HepG2 (cell line): ENCODE measurements at regions not wholly inside any gene's neighbourhood (a gene's known extent, or its start where the extent isn't known, plus 50 kb on each side); places are given as distances from the start of the nearest gene placed in this dataset.

Source experiments
- ATAC-seq: fragments of 200-7000 bp; cut with Tn5 transposase; 3 replicates; pipeline ENCODE4 v1.9.1; 2020; ENCODE audit warnings: mild to moderate bottlenecking, moderate library complexity
- BruUV-seq: library from RNA; stranded (reverse); fragments of 400-500 nt; replicated peaks from 2 replicates; lab custom pipeline; 2021; lab: Mats Ljungman, UMichigan
- CTCF ChIA-PET: fragments of 300-600 bp; formaldehyde crosslinking; extraction: SDS; loops from one replicate; lab custom pipeline; 2021; ENCODE audit warnings: low total read pairs, inconsistent platforms, low intra/inter-chr PET ratio; lab: Yijun Ruan, JAX
- POLR2A ChIA-PET: fragments of 350-600 bp; sonication (Branson Sonifier 250); formaldehyde crosslinking; loops from one replicate; lab custom pipeline; 2020; ENCODE audit warnings: antibody characterized with exemption, inconsistent platforms; lab: Yijun Ruan, JAX
- DNase-seq: peaks from one replicate; pipeline ENCODE4 v3.0.0-alpha.2; 2015; ENCODE audit warnings: low spot score
- FAIRE-seq: peaks from 3 replicates; lab custom pipeline; 2011; peaks lifted over from hg19 to GRCh38; lab: Jason Lieb, UNC
- H2AFZ ChIP-seq: one replicate; pipeline ENCODE4 v1.6.1; 2011; ENCODE audit warnings: low read length, inconsistent platforms
- H3K27ac ChIP-seq: fragments of 300-600 bp; 3 replicates; pipeline ENCODE4 v1.8.0; 2011; ENCODE audit warnings: mixed run types, mild to moderate bottlenecking, mixed read lengths, low read length, inconsistent platforms; ENCODE audit not compliant: insufficient read depth; ENCODE audit errors: extremely low read length
- H3K27me3 ChIP-seq, 2 experiments: fragments of 200-600 bp in 1 of 2; 2 replicates in 1 of 2; 3 replicates in 1 of 2; pipeline versions ENCODE4 v1.6.0 to v1.8.0; 2011; ENCODE audit warnings: low read length in 2 of 2, mild to moderate bottlenecking in 2 of 2, moderate library complexity in 2 of 2, inconsistent platforms in 1 of 2; ENCODE audit not compliant: insufficient read depth in 2 of 2, control insufficient read depth in 1 of 2
- H3K36me3 ChIP-seq, 2 experiments: fragments of 200-600 bp in 1 of 2; replicated peaks in 1 of 2; 2 replicates in 1 of 2; 3 replicates in 1 of 2; pipeline versions ENCODE4 v1.5.1 to v1.8.0; 2011; ENCODE audit warnings: low read length in 2 of 2, inconsistent platforms in 1 of 2; ENCODE audit not compliant: insufficient read depth in 2 of 2, control insufficient read depth in 1 of 2
- H3K4me1 ChIP-seq: 2 replicates; pipeline ENCODE4 v1.5.1; 2012; ENCODE audit warnings: low read length, inconsistent platforms; ENCODE audit not compliant: insufficient read depth
- H3K4me2 ChIP-seq: 2 replicates; pipeline ENCODE4 v1.6.0; 2011; ENCODE audit warnings: low read depth, low read length, inconsistent platforms
- H3K4me3 ChIP-seq, 3 experiments: fragments of 200-600 bp in 1 of 3; sonication (generic), shearing (Covaris generic) in 1 of 3; replicated peaks in 1 of 3; 2 replicates each; pipeline ENCODE4 v1.5.1; 2011 to 2016; ENCODE audit warnings: low read length in 3 of 3, inconsistent platforms in 2 of 3, low read depth in 2 of 3, mild to moderate bottlenecking in 2 of 3, control low read depth in 1 of 3, mixed read lengths in 1 of 3; ENCODE audit not compliant: insufficient read depth in 1 of 3
- H3K79me2 ChIP-seq: one replicate; pipeline ENCODE4 v1.6.1; 2011; ENCODE audit warnings: low read length, inconsistent platforms; ENCODE audit not compliant: insufficient read depth
- H3K9ac ChIP-seq: 2 replicates; pipeline ENCODE4 v1.6.0; 2011; ENCODE audit warnings: mild to moderate bottlenecking, low read depth, low read length, inconsistent platforms; ENCODE audit not compliant: insufficient read depth
- H3K9me3 ChIP-seq: 2 replicates; pipeline ENCODE4 v1.5.1; 2012; ENCODE audit warnings: mild to moderate bottlenecking, low read length
- H4K20me1 ChIP-seq: 2 replicates; pipeline ENCODE4 v1.6.0; 2011; ENCODE audit warnings: inconsistent platforms, mild to moderate bottlenecking, low read length, moderate library complexity; ENCODE audit not compliant: insufficient read depth
- ATF7-NPFF ChIP-seq: sonication (generic); formaldehyde crosslinking; IDR thresholded peaks from 2 replicates; pipeline ENCODE4 v1.8.1; 2023; ENCODE audit warnings: mild to moderate bottlenecking, low read depth, missing genetic modification reagents, moderate library complexity
- BRD4 ChIP-seq: sonication (generic); formaldehyde crosslinking; IDR thresholded peaks from 2 replicates; pipeline ENCODE4 v1.4.0; 2020; ENCODE audit warnings: missing genetic modification reagents
- CHCHD3 ChIP-seq: sonication (generic); formaldehyde crosslinking; IDR thresholded peaks from 2 replicates; pipeline ENCODE4 v1.8.0; 2022; ENCODE audit warnings: mild to moderate bottlenecking, missing genetic modification reagents, moderate library complexity
- PHF8 ChIP-seq: sonication (generic); formaldehyde crosslinking; IDR thresholded peaks from 2 replicates; pipeline ENCODE4 v1.5.0; 2020; ENCODE audit warnings: missing genetic modification reagents
- RFX1 ChIP-seq: fragments of 450-650 bp; IDR thresholded peaks from 2 replicates; pipeline ENCODE4 v1.6.1; 2017
- ZFP36 ChIP-seq: fragments of 150-350 bp; IDR thresholded peaks from 2 replicates; pipeline ENCODE4 v1.6.1; 2018; ENCODE audit warnings: borderline replicate concordance, low read length, low read depth; ENCODE audit not compliant: partially characterized antibody
- ZNF136 ChIP-seq: sonication (generic); formaldehyde crosslinking; IDR thresholded peaks from 2 replicates; pipeline ENCODE4 v1.8.1; 2022; ENCODE audit warnings: low read depth, mild to moderate bottlenecking, moderate library complexity, missing genetic modification reagents
- ZNF296 ChIP-seq: sonication (generic); formaldehyde crosslinking; conservative IDR thresholded peaks from 2 replicates; pipeline ENCODE4 v1.5.0; 2020; ENCODE audit warnings: mild to moderate bottlenecking, missing genetic modification reagents
- ZNF598 ChIP-seq: sonication (generic); formaldehyde crosslinking; IDR thresholded peaks from 2 replicates; pipeline ENCODE4 v1.5.1; 2020; ENCODE audit warnings: mild to moderate bottlenecking, missing genetic modification reagents, borderline replicate concordance
- ZNF678 ChIP-seq: sonication (generic); formaldehyde crosslinking; IDR thresholded peaks from 2 replicates; pipeline ENCODE4 v1.4.0; 2020; ENCODE audit warnings: mild to moderate bottlenecking, missing genetic modification reagents
- ZNF713 ChIP-seq: sonication (generic); formaldehyde crosslinking; IDR thresholded peaks from 2 replicates; pipeline ENCODE4 v1.4.0; 2020; ENCODE audit warnings: mild to moderate bottlenecking, missing genetic modification reagents
- ZNF737 ChIP-seq: sonication (generic); formaldehyde crosslinking; IDR thresholded peaks from 2 replicates; pipeline ENCODE4 v1.5.0; 2020; ENCODE audit warnings: missing genetic modification reagents, mild to moderate bottlenecking, borderline replicate concordance
- WGBS: methylation state at CpG from one replicate; pipeline ENCODE4 v1.1.6; 2017; ENCODE audit warnings: low lambda C conversion rate; 5-methylcytosine and 5-hydroxymethylcytosine counted together
- in situ Hi-C: cut with HindIII; loops from 2 replicates; pipeline ENCODE4 v1.10.0; 2017; ENCODE audit warnings: low pct_unique_long_range_greater_than_20kb; ENCODE audit not compliant: extremely low pct_ligation_motif_present
- intact Hi-C: fragments of 100-400 bp; cut with micrococcal nuclease; formaldehyde crosslinking; loops from one replicate; pipeline ENCODE4 v1.10.0; 2022; ENCODE audit not compliant: unreplicated experiment
- TF ChIP-seq, protein P1 (sequence below): sonication (generic); formaldehyde crosslinking; IDR thresholded peaks from 2 replicates; pipeline ENCODE4 v1.8.0; 2022; ENCODE audit warnings: low read depth, missing genetic modification reagents
- TF ChIP-seq, protein P2 (sequence below): sonication (generic); formaldehyde crosslinking; IDR thresholded peaks from 2 replicates; pipeline ENCODE4 v1.4.0; 2020; ENCODE audit warnings: missing genetic modification reagents, mild to moderate bottlenecking, borderline replicate concordance
- TF ChIP-seq, protein P3 (sequence below): sonication (generic); formaldehyde crosslinking; IDR thresholded peaks from 2 replicates; pipeline ENCODE4 v1.4.0; 2020; ENCODE audit warnings: missing genetic modification reagents
- TF ChIP-seq, protein P4 (sequence below): sonication (generic); formaldehyde crosslinking; IDR thresholded peaks from 2 replicates; pipeline ENCODE4 v1.4.0; 2020; ENCODE audit warnings: missing genetic modification reagents

DNA sequence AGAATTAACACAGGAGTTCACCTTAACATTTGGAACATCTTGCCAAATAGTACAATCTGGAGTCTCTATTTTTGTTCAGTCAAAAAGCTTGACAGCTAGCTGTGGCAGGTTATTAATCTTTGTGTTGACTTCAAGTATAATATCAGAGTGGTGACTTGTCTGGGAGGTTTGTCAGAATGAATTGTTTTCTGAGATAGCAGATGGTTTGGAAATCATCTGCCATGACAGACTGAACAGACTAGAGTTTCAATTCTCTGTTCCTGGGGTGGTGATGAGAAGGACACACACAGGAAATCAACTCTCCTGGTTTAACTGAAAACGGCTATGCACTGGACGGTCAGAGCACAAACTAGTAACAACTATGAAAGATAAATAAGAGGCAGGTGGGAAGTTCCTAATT is 203.3 kb upstream of the EMCN start (continued):
- TF ChIP-seq PHF8 (CRISPR knock-in tag) (no peak), ZNF136 (CRISPR knock-in tag) (no peak)
- TF ChIP-seq, protein P1, sequence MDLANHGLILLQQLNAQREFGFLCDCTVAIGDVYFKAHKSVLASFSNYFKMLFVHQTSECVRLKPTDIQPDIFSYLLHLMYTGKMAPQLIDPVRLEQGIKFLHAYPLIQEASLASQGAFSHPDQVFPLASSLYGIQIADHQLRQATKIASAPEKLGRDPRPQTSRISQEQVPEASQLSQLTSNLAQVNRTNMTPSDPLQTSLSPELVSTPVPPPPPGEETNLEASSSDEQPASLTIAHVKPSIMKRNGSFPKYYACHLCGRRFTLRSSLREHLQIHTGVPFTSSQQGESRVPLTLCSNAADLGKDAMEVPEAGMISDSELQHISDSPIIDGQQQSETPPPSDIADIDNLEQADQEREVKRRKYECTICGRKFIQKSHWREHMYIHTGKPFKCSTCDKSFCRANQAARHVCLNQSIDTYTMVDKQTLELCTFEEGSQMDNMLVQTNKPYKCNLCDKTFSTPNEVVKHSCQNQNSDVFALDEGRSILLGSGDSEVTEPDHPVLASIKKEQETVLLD: no peak
- TF ChIP-seq, protein P2, sequence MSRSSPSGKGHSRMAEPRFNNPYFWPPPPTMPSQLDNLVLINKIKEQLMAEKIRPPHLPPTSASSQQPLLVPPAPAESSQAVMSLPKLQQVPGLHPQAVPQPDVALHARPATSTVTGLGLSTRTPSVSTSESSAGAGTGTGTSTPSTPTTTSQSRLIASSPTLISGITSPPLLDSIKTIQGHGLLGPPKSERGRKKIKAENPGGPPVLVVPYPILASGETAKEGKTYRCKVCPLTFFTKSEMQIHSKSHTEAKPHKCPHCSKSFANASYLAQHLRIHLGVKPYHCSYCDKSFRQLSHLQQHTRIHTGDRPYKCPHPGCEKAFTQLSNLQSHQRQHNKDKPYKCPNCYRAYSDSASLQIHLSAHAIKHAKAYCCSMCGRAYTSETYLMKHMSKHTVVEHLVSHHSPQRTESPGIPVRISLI (CRISPR knock-in tag): no peak

DNA sequence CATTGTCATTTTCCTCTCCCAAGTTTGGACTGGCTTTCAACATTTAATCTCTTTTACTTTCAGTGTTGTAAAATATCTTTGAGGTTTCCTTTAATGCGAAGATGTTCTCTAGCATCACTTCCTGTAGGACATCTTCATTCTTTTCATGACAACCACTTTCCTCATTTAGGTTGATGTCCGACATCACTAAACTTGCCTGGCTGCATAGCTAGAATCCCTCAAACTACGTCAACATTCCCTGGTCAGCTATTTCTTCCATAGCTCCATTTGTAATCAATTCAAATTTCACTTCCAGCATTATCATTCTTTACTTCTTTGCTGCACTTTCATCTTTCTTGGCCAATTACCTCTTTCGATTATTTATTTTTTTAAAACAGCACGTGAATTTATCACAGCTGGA is 198.6 kb upstream of the EMCN start:
- Histone ChIP-seq H3K4me2 (no peak overlapping the region), H2AFZ (no peak overlapping the region), H3K4me3 (no peak overlapping the region), H3K79me2 (no peaks in the 10 kb centered on the region), H4K20me1 (no peaks in the 10 kb centered on the region), H3K9ac (no peak overlapping the region), H3K36me3 (no peaks in the 10 kb centered on the region), H3K4me1 (no peaks in the 10 kb centered on the region), H3K27me3 (no peaks in the 10 kb centered on the region), H3K27ac (no peak overlapping the region), H3K9me3 (no peaks in the 10 kb centered on the region)
- no peak for DNase-seq
- POLR2A ChIA-PET: no interaction called here
- WGBS: 13% methylated on average over 5 of the region's 5 CpGs
- FAIRE-seq: no peak
- in situ Hi-C loops: no loop called here
- CTCF ChIA-PET: no interaction called here
- intact Hi-C loops: no loop called here
- no TSS peak for BruUV-seq
- ATAC-seq: no peak
- TF ChIP-seq CHCHD3 (no peak), ATF7-NPFF (no peak), ZNF598 (CRISPR knock-in tag) (no peak), ZNF296 (CRISPR knock-in tag) (no peak), ZNF713 (CRISPR knock-in tag) (no peak), BRD4 (no peak), ZNF737 (CRISPR knock-in tag) (no peak), ZNF678 (CRISPR knock-in tag) (no peak), RFX1 (no peak), ZFP36 (no peak)
- TF ChIP-seq, protein P3, sequence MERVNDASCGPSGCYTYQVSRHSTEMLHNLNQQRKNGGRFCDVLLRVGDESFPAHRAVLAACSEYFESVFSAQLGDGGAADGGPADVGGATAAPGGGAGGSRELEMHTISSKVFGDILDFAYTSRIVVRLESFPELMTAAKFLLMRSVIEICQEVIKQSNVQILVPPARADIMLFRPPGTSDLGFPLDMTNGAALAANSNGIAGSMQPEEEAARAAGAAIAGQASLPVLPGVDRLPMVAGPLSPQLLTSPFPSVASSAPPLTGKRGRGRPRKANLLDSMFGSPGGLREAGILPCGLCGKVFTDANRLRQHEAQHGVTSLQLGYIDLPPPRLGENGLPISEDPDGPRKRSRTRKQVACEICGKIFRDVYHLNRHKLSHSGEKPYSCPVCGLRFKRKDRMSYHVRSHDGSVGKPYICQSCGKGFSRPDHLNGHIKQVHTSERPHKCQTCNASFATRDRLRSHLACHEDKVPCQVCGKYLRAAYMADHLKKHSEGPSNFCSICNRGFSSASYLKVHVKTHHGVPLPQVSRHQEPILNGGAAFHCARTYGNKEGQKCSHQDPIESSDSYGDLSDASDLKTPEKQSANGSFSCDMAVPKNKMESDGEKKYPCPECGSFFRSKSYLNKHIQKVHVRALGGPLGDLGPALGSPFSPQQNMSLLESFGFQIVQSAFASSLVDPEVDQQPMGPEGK (CRISPR knock-in tag): no peak
- TF ChIP-seq, protein P4, sequence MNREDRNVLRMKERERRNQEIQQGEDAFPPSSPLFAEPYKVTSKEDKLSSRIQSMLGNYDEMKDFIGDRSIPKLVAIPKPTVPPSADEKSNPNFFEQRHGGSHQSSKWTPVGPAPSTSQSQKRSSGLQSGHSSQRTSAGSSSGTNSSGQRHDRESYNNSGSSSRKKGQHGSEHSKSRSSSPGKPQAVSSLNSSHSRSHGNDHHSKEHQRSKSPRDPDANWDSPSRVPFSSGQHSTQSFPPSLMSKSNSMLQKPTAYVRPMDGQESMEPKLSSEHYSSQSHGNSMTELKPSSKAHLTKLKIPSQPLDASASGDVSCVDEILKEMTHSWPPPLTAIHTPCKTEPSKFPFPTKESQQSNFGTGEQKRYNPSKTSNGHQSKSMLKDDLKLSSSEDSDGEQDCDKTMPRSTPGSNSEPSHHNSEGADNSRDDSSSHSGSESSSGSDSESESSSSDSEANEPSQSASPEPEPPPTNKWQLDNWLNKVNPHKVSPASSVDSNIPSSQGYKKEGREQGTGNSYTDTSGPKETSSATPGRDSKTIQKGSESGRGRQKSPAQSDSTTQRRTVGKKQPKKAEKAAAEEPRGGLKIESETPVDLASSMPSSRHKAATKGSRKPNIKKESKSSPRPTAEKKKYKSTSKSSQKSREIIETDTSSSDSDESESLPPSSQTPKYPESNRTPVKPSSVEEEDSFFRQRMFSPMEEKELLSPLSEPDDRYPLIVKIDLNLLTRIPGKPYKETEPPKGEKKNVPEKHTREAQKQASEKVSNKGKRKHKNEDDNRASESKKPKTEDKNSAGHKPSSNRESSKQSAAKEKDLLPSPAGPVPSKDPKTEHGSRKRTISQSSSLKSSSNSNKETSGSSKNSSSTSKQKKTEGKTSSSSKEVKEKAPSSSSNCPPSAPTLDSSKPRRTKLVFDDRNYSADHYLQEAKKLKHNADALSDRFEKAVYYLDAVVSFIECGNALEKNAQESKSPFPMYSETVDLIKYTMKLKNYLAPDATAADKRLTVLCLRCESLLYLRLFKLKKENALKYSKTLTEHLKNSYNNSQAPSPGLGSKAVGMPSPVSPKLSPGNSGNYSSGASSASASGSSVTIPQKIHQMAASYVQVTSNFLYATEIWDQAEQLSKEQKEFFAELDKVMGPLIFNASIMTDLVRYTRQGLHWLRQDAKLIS (CRISPR knock-in tag): no peak
